ENCODE measurements at regions not wholly inside any gene's neighbourhood (a gene's known extent, or its start where the extent isn't known, plus 50 kb on each side); places are given as distances from the start of the nearest gene placed in this dataset.

GRCh38 chr13:106696140-106696539 lies 128.2 kb upstream of the ARGLU1 start:
- Histone ChIP-seq H3K9me2 (replicated peaks; ENCODE audit: low read depth, low read length) (no peaks in the 10 kb centered on the region), H3K4me2 (ENCODE audit: low read depth, low read length, poor library complexity, severe bottlenecking) (no peak overlapping the region)

GRCh38 chr13:106695139-106695538 lies 127.2 kb upstream of the ARGLU1 start:
- Histone ChIP-seq H3K9ac (ENCODE audit: low read depth, low read length, poor library complexity, severe bottlenecking) (no peak overlapping the region), H3K9me2 (replicated peaks; ENCODE audit: low read depth, low read length) (no peaks in the 10 kb centered on the region), H3K36me3 (ENCODE audit: insufficient read depth, low read length) (no peaks in the 10 kb centered on the region), H3F3A (ENCODE audit: low read depth) (no peaks in the 10 kb centered on the region), H3K4me1 (ENCODE audit: insufficient read depth, low read length, poor library complexity, severe bottlenecking) (no peaks in the 10 kb centered on the region), H3K79me2 (ENCODE audit: insufficient read depth, low read length) (no peaks in the 10 kb centered on the region), H3K4me2 (ENCODE audit: low read depth, low read length, poor library complexity, severe bottlenecking) (no peak overlapping the region), H2AFZ (ENCODE audit: low read length) (no peak overlapping the region), H3K4me3 (ENCODE audit: low read length, poor library complexity, severe bottlenecking) (no peak overlapping the region), H4K20me1 (ENCODE audit: insufficient read depth, low read length, poor library complexity, severe bottlenecking) (no peaks in the 10 kb centered on the region), H3K27me3 (ENCODE audit: insufficient read depth, low read length, poor library complexity, severe bottlenecking) (no peaks in the 10 kb centered on the region), H3K9me3 (ENCODE audit: insufficient read depth, low read depth, low read length) (no peaks in the 10 kb centered on the region)
- TF ChIP-seq CTCF (conservative IDR thresholded peaks at IDR 0.05; ENCODE audit: low read length) (no peak), EZH2phosphoT487 (IDR thresholded peaks at IDR 0.05; ENCODE audit: borderline replicate concordance) (no peak)

More at GRCh38 chr13:106696140-106696539, 128.2 kb upstream of the ARGLU1 start:
- H3K27me3 ChIP-seq (ENCODE audit: insufficient read depth, low read length, poor library complexity, severe bottlenecking) = no peaks in the 10 kb centered on the region
- no peaks in the 10 kb centered on the region for H3K9me3 ChIP-seq (ENCODE audit: insufficient read depth, low read depth, low read length)
- no peak overlapping the region for H3K4me3 ChIP-seq (ENCODE audit: low read length, poor library complexity, severe bottlenecking)
- no peak overlapping the region for H3K9ac ChIP-seq (ENCODE audit: low read depth, low read length, poor library complexity, severe bottlenecking)
- H3K79me2 ChIP-seq (ENCODE audit: insufficient read depth, low read length) = no peaks in the 10 kb centered on the region
- no peaks in the 10 kb centered on the region for H4K20me1 ChIP-seq (ENCODE audit: insufficient read depth, low read length, poor library complexity, severe bottlenecking)
- H3K4me1 ChIP-seq (ENCODE audit: insufficient read depth, low read length, poor library complexity, severe bottlenecking) = no peaks in the 10 kb centered on the region
- H2AFZ ChIP-seq (ENCODE audit: low read length) = no peak overlapping the region
- H3F3A ChIP-seq (ENCODE audit: low read depth) = no peaks in the 10 kb centered on the region
- no peaks in the 10 kb centered on the region for H3K36me3 ChIP-seq (ENCODE audit: insufficient read depth, low read length)
- no peak for TF ChIP-seq CTCF (conservative IDR thresholded peaks at IDR 0.05; ENCODE audit: low read length)
- no peak for TF ChIP-seq EZH2phosphoT487 (IDR thresholded peaks at IDR 0.05; ENCODE audit: borderline replicate concordance)

- Histone ChIP-seq H4K20me1 (ENCODE audit: insufficient read depth, low read length, poor library complexity, severe bottlenecking) (no peaks in the 10 kb centered on the region), H3F3A (ENCODE audit: low read depth) (no peaks in the 10 kb centered on the region), H3K9me3 (ENCODE audit: insufficient read depth, low read depth, low read length) (no peaks in the 10 kb centered on the region), H3K36me3 (ENCODE audit: insufficient read depth, low read length) (no peaks in the 10 kb centered on the region), H3K27me3 (ENCODE audit: insufficient read depth, low read length, poor library complexity, severe bottlenecking) (no peaks in the 10 kb centered on the region), H3K4me1 (ENCODE audit: insufficient read depth, low read length, poor library complexity, severe bottlenecking) (no peaks in the 10 kb centered on the region), H3K79me2 (ENCODE audit: insufficient read depth, low read length) (no peaks in the 10 kb centered on the region), H3K9ac (ENCODE audit: low read depth, low read length, poor library complexity, severe bottlenecking) (no peak overlapping the region), H3K4me3 (ENCODE audit: low read length, poor library complexity, severe bottlenecking) (no peak overlapping the region), H3K4me2 (ENCODE audit: low read depth, low read length, poor library complexity, severe bottlenecking) (no peak overlapping the region), H3K9me2 (replicated peaks; ENCODE audit: low read depth, low read length) (no peaks in the 10 kb centered on the region), H2AFZ (ENCODE audit: low read length) (no peak overlapping the region)
- no peak for TF ChIP-seq CTCF (conservative IDR thresholded peaks at IDR 0.05; ENCODE audit: low read length)
- TF ChIP-seq EZH2phosphoT487 (IDR thresholded peaks at IDR 0.05; ENCODE audit: borderline replicate concordance) = no peak
Measured at GRCh38 chr13:106691861-106692260, 123.9 kb upstream of the ARGLU1 start.
